ENCODE measurements at regions not wholly inside any gene's neighbourhood (a gene's known extent, or its start where the extent isn't known, plus 50 kb on each side); places are given as distances from the start of the nearest gene placed in this dataset.
"Not testable (repeated sequence)": the region's sequence is repeated elsewhere in the genome, so short reads cannot be mapped to it uniquely, and the experiment has no call there.

DNA sequence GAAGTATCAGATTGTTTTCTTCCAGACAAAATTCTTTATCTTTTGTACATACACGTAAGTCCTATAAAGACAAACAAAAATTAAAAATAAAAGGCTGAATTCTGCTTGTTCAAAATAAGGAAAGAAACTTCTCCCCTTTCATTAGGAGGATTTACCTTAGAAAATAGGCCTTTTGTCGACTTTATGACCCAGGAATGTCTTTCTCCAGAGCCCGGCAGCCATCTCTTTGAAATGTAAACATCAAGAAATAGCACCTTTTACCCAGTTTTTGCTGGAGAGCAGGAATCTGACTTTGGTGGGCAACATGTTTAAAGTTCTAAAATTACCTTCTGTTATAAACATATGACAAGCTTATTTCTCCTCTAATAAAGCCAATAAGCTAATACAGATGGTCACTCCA lies 373.0 kb upstream of the FTMT start:
- TF ChIP-seq, protein P1, sequence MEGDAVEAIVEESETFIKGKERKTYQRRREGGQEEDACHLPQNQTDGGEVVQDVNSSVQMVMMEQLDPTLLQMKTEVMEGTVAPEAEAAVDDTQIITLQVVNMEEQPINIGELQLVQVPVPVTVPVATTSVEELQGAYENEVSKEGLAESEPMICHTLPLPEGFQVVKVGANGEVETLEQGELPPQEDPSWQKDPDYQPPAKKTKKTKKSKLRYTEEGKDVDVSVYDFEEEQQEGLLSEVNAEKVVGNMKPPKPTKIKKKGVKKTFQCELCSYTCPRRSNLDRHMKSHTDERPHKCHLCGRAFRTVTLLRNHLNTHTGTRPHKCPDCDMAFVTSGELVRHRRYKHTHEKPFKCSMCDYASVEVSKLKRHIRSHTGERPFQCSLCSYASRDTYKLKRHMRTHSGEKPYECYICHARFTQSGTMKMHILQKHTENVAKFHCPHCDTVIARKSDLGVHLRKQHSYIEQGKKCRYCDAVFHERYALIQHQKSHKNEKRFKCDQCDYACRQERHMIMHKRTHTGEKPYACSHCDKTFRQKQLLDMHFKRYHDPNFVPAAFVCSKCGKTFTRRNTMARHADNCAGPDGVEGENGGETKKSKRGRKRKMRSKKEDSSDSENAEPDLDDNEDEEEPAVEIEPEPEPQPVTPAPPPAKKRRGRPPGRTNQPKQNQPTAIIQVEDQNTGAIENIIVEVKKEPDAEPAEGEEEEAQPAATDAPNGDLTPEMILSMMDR (IDR thresholded peaks at IDR 0.05; ENCODE audit: extremely low read depth, missing control alignments), result no peak
- DNase-seq (ENCODE audit: low spot score), result no peak

DNA sequence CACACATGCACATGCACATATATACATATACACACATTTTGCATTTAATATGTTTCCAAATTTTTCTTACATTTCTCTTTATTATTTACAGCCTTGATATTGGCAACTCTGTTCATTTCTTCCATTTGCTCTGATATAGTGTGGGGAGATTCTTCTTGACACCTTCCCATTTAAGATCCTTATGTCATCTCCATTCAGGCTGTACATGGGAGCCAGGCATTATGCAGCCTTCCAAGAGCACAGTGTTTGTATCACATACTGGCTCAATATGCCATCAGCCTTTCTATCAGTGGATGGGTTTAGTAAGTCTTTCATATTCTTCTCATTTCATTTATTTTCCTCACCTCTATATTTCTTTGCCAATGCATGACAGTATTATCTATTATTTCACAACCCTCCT lies 372.3 kb upstream of the FTMT start:
- TF ChIP-seq, protein P1 (IDR thresholded peaks at IDR 0.05; ENCODE audit: extremely low read depth, missing control alignments), result no peak

DNA sequence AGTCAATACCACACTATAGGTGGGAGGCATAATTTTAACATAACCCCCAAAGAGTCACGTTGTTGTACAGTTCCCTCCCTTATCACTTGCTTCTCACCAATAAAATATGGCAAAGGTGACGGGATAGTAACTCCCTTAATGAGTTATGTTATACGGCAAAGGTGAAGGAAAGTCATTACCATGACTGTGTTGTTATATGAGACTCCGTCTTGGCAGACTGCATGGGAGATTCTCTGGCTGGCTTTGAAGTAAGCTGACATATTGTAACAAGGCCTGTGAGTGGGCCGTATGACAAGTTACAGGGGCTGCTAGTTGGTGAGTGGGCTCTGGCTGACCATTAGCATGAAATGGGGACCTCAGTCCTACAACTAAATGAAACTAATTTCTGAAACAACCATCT lies 366.4 kb upstream of the FTMT start:
- no peak for DNase-seq (ENCODE audit: low spot score)

More for the DNA sequence above, 372.3 kb upstream of the FTMT start:
- DNase-seq (ENCODE audit: low spot score), result no peak

DNA sequence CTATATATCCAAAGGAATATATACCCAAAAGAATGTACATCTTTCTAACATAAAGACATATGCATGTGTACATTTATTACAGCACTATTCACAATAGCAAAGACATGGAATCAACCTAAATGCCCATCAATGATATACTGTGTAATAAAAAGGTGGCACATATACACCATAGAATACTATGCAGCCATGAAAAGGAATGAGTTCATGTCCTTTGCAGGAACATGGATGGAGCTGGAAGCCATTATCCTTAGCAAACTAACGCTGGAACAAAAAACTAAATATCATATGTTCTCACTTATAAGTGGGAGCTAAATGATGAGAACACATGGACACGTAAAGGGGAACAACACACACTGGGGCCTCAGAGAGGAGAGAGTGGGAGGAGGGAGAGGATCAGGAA lies 365.7 kb upstream of the FTMT start:
- not testable (repeated sequence) for DNase-seq (ENCODE audit: low spot score)

More for the DNA sequence above, 366.4 kb upstream of the FTMT start:
- TF ChIP-seq, protein P1 (IDR thresholded peaks at IDR 0.05; ENCODE audit: extremely low read depth, missing control alignments), result no peak

DNA sequence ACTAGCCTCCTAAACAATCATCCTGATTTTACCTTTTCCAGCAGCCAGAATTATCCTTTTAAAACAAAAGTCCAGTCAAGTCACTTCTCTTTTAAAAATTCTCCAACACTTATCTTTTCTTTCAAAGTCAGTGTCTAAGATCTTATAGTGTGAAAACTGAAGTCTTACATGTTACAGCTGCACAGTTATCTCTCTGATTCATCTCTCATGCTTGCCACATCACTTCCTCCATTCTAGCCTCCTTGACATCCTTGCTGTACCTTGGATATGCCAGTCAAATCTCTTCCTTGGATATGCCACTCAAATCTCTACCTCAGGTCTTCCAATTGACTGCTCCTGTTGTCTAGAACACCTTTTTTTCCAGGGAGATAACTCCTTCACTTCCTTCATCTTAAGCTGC lies 361.7 kb upstream of the FTMT start:
- no peak for DNase-seq (ENCODE audit: low spot score)
- TF ChIP-seq, protein P1 (IDR thresholded peaks at IDR 0.05; ENCODE audit: extremely low read depth, missing control alignments), result no peak

DNA sequence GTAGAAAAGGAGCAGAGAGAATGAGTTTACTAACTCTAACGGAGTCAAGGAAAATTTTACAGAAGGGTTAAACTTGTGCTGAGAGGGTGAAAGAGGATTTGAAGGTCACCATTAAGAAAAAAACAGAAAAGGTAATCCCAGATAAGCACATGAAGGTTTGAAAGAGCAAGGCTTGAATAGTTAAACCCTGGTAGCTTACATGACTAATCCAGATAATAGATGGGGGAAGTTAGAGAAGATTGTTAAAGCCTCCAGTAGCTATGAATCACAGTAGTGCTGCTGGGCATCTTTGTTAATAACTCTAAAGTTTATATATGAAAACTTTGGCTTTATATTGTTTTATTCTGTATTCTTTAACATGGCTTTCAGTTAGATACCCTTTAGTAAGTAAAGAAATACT lies 354.5 kb upstream of the FTMT start:
- DNase-seq (ENCODE audit: low spot score), result no peak
- TF ChIP-seq, protein P1 (IDR thresholded peaks at IDR 0.05; ENCODE audit: extremely low read depth, missing control alignments), result no peak

DNA sequence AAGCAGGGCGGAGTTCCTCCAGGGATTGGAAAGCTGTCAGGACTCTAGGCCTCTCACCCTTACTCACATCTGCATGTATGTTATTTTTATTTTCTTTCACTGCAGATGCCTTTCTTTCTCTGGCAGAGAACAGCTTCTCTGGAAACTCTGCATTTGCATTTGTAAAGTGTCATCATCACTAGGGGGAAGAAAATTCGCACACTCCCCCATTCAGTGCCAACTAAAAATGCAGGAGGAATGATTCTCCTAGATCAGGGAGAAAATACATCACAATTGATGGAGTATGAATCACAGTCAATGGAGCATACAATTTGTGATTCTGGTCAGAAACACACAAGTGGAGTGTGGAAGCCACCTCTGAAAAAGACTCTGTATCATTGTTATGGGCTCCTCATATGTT lies 351.4 kb upstream of the FTMT start:
- TF ChIP-seq, protein P1 (IDR thresholded peaks at IDR 0.05; ENCODE audit: extremely low read depth, missing control alignments), result no peak
- no peak for DNase-seq (ENCODE audit: low spot score)

DNA sequence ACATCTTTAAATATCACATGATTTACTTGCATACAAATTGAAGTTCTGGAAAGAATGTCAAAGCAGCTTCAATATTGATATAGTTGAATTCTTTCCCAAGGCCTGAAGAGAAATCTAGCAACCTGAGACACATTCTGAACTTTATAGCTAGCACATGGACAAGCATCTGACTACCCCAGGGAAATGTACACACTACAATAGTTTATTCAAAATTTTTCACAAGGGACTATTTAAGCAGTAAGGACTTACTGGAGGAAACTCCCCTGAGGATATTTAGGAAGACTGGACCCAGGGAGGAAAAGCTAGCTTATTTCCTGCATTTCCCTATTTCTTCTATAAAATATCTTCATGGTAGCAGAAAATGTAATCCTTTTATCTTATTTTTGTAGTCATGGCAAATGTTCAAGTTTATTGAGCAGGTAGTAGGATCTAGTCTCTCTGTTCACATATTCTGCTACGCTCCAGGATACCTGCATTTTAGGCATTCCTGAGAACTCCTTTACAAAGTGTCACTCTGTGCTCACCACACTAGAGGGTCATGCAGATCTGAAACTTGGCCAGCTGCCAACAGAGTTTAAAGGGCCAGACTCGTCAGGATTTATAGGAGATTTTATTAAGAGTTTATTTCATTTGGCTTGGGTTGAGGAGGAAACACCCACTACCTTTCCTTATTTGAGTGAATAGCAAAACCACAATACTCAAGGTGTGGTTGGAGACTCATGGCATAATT lies 348.4 kb upstream of the FTMT start:
- TF ChIP-seq, protein P1 (IDR thresholded peaks at IDR 0.05; ENCODE audit: extremely low read depth, missing control alignments), result no peak
- DNase-seq (ENCODE audit: low spot score), result no peak

Measured in GM20000 (cell line).